ENCODE measurements at regions not wholly inside any gene's neighbourhood (a gene's known extent, or its start where the extent isn't known, plus 50 kb on each side); places are given as distances from the start of the nearest gene placed in this dataset.

DNA sequence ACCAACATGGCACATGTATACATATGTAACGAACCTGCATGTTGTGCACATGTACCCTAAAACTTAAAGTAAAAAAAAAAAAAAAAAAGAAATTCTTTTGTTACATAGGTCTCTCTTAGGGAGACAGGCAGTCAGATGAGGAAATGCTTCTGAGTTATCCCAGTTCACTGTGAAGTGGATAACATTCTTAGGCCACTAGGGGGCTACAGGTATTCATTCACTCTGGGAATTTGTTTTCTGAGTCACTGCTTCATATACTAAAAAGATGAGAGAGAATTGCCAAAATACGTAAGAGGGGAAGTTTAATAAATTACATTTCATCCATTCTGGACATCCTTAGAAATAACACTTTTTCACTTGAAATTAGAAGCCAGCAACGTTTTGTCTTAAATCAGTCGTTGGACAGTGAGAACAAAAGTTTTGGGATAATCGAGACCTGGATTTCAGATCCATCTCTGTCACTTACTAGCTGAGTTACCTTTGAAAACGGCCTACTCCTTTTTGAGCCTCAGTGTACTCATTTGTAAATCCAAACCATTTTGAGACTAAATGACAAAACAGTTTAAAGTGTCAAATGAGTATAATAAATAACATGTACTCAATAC is 738.4 kb upstream of the ALCAM start:
- intact Hi-C loops (cut with DNase I) = loop anchor here in 1 of 2 donors (5.0 kb wide), 1 partner anchor 739 kb away; the partner anchor contains the start of gene ALCAM
- peak; percentile 91 for ATAC-seq

DNA sequence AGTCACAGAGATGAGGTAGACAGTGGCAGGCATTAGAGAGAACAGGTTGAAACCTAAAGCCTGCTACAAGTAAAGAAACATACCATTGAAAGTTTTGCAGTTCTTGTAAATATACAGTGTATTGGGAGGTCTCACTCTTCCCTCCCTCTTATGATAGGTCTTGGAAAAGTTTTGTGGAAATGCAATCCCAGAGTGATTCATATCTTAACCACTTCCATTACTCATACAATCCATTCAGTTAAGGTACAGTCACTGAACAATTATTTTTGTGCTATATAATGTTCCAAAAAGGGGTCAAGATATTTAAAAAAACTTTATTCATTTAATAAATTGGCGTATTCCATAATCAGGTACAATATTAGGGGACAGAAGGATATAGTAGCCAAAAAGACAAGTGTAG is 737.7 kb upstream of the ALCAM start:
- H3K9me3 ChIP-seq = peaks cover 0 to 5% of the 10 kb centered on the region in 2 donors
- no peak for DNase-seq
- no peak overlapping the region for H3K27ac ChIP-seq
- H3K36me3 ChIP-seq = no peaks in the 10 kb centered on the region
- TF ChIP-seq, protein P1, sequence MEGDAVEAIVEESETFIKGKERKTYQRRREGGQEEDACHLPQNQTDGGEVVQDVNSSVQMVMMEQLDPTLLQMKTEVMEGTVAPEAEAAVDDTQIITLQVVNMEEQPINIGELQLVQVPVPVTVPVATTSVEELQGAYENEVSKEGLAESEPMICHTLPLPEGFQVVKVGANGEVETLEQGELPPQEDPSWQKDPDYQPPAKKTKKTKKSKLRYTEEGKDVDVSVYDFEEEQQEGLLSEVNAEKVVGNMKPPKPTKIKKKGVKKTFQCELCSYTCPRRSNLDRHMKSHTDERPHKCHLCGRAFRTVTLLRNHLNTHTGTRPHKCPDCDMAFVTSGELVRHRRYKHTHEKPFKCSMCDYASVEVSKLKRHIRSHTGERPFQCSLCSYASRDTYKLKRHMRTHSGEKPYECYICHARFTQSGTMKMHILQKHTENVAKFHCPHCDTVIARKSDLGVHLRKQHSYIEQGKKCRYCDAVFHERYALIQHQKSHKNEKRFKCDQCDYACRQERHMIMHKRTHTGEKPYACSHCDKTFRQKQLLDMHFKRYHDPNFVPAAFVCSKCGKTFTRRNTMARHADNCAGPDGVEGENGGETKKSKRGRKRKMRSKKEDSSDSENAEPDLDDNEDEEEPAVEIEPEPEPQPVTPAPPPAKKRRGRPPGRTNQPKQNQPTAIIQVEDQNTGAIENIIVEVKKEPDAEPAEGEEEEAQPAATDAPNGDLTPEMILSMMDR (IDR thresholded peaks at IDR 0.05) = no peak
- peak; percentile 56 for ATAC-seq
- no peak overlapping the region for H3K4me3 ChIP-seq
- no peaks in the 10 kb centered on the region for H3K27me3 ChIP-seq
- H3K4me1 ChIP-seq = no peaks in the 10 kb centered on the region
- intact Hi-C loops (cut with DNase I) = loop anchor here in 1 of 2 donors (5.0 kb wide), 1 partner anchor 738 kb away; the partner anchor contains the start of gene ALCAM

More for the DNA sequence above, 738.4 kb upstream of the ALCAM start:
- H3K4me1 ChIP-seq = no peaks in the 10 kb centered on the region
- H3K4me3 ChIP-seq = no peak overlapping the region
- H3K27me3 ChIP-seq = no peaks in the 10 kb centered on the region
- peak in 1 of 4 donors; percentile 24 for DNase-seq
- H3K36me3 ChIP-seq = no peaks in the 10 kb centered on the region
- peaks cover 0 to 5% of the 10 kb centered on the region in 2 donors for H3K9me3 ChIP-seq
- TF ChIP-seq, protein P1 (IDR thresholded peaks at IDR 0.05) = peak; percentile 50 to 64
- no peak overlapping the region for H3K27ac ChIP-seq

DNA sequence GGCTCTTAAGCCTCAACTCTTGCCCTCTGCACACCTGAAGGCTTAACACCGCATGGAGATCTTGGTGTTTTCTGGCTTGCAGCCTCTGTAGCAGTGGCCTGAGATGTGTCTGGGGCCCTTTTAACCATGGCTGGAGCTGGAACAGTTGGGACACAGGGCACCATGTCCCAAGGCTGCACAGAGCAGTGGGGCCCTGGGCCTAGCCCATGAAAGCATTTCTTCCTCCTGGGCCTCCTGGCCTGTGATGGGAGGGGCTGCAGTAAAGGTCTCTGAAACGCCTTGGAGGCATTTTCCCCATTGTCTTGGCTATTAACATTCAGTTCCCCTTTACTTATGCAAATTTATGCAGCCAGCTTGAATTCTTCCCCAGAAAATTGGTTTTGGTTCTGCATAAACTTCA is 735.5 kb upstream of the ALCAM start:
- intact Hi-C loops (cut with DNase I) = no loop called here
- TF ChIP-seq, protein P1 (IDR thresholded peaks at IDR 0.05) = no peak
- no peak for ATAC-seq
- Histone ChIP-seq H3K27ac (no peak overlapping the region), H3K4me3 (no peak overlapping the region), H3K9me3 (peaks cover 0 to 5% of the 10 kb centered on the region in 2 donors), H3K4me1 (no peaks in the 10 kb centered on the region), H3K27me3 (no peaks in the 10 kb centered on the region), H3K36me3 (no peaks in the 10 kb centered on the region)
- no peak for DNase-seq

DNA sequence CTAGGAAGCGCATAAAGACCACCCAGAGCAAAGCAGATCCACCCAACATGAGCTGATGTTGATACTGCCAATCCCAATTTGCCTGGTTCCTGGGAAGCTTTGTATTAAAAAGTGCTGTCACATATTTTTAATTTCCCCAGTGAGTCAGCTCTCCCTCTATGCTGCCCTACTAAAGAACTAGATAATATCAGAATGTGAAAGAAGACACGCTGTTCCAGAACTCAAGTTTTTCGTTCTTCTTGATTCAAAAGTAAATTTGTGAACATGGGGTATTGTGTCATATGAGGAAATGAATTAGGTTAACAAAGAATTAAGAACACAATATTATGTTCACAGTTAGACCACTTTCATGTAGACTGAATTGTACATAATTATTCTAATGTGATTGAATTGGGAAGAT is 734.2 kb upstream of the ALCAM start:
- ATAC-seq = no peak
- TF ChIP-seq, protein P1 (IDR thresholded peaks at IDR 0.05) = no peak
- no peaks in the 10 kb centered on the region for H3K36me3 ChIP-seq
- H3K9me3 ChIP-seq = peaks cover 0 to 5% of the 10 kb centered on the region in 2 donors
- no peaks in the 10 kb centered on the region for H3K4me1 ChIP-seq
- DNase-seq = no peak
- H3K4me3 ChIP-seq = no peak overlapping the region
- H3K27me3 ChIP-seq = no peaks in the 10 kb centered on the region
- intact Hi-C loops (cut with DNase I) = no loop called here
- H3K27ac ChIP-seq = no peak overlapping the region

DNA sequence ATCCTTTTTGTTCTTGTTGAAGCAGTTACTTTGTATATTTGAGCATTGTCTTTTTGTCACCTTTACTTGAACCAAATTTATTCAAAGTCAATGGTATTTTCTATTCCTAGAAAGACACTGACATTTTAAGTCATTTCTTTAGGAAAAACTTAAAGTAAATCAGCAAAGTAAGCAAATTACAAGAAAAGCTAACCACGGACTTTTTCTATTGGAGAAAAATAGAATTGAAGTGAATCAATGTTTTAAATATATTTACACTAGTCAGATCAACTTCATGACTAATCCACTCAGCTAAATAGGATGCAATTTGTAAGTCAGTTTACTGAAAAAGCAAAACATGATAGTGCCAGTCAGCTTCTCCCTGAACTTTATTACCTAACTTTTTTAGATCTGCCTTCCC is 733.8 kb upstream of the ALCAM start:
- H3K4me3 ChIP-seq = no peak overlapping the region
- peaks cover 0 to 5% of the 10 kb centered on the region in 2 donors for H3K9me3 ChIP-seq
- intact Hi-C loops (cut with DNase I) = no loop called here
- no peak overlapping the region for H3K27ac ChIP-seq
- ATAC-seq (no peak), DNase-seq (no peak)
- no peaks in the 10 kb centered on the region for H3K36me3 ChIP-seq
- no peaks in the 10 kb centered on the region for H3K27me3 ChIP-seq
- TF ChIP-seq, protein P1 (IDR thresholded peaks at IDR 0.05) = no peak
- H3K4me1 ChIP-seq = no peaks in the 10 kb centered on the region

All from left lung (tissue), 4 donors.